Glutamatergic neuron (in vitro differentiated cells): ENCODE measurements at regions not wholly inside any gene's neighbourhood (a gene's known extent, or its start where the extent isn't known, plus 50 kb on each side); places are given as distances from the start of the nearest gene placed in this dataset.

Experiments
- DNase-seq: peaks from one replicate; pipeline ENCODE4 v3.0.0; 2022
- H3K27ac Mint-ChIP-seq: one replicate; pipeline ENCODE4 v1.8.0; 2020; ENCODE audit warnings: mild to moderate bottlenecking, mixed read lengths, inconsistent platforms; ENCODE audit not compliant: unreplicated experiment
- H3K27me3 Mint-ChIP-seq: one replicate; pipeline ENCODE4 v1.8.0; 2020; ENCODE audit warnings: mild to moderate bottlenecking, moderate library complexity, mixed read lengths, inconsistent platforms; ENCODE audit not compliant: unreplicated experiment
- H3K36me3 Mint-ChIP-seq: one replicate; pipeline ENCODE4 v1.8.0; 2020; ENCODE audit warnings: mild to moderate bottlenecking, mixed read lengths, inconsistent platforms; ENCODE audit not compliant: unreplicated experiment
- H3K4me1 Mint-ChIP-seq: one replicate; pipeline ENCODE4 v1.8.0; 2020; ENCODE audit warnings: mild to moderate bottlenecking, low read depth, mixed read lengths, inconsistent platforms; ENCODE audit not compliant: unreplicated experiment
- H3K4me3 Mint-ChIP-seq: one replicate; pipeline ENCODE4 v1.8.0; 2020; ENCODE audit warnings: mild to moderate bottlenecking, mixed read lengths, inconsistent platforms; ENCODE audit not compliant: unreplicated experiment
- H3K9me3 Mint-ChIP-seq: one replicate; pipeline ENCODE4 v1.8.0; 2020; ENCODE audit warnings: mild to moderate bottlenecking, moderate library complexity, mixed read lengths, inconsistent platforms; ENCODE audit not compliant: unreplicated experiment
- TF ChIP-seq, protein P1 (sequence below): fragments of 200-600 bp; sonication (generic); IDR thresholded peaks from one replicate; pipeline ENCODE4 v1.5.0; 2021; ENCODE audit not compliant: partially characterized antibody, unreplicated experiment

DNA sequence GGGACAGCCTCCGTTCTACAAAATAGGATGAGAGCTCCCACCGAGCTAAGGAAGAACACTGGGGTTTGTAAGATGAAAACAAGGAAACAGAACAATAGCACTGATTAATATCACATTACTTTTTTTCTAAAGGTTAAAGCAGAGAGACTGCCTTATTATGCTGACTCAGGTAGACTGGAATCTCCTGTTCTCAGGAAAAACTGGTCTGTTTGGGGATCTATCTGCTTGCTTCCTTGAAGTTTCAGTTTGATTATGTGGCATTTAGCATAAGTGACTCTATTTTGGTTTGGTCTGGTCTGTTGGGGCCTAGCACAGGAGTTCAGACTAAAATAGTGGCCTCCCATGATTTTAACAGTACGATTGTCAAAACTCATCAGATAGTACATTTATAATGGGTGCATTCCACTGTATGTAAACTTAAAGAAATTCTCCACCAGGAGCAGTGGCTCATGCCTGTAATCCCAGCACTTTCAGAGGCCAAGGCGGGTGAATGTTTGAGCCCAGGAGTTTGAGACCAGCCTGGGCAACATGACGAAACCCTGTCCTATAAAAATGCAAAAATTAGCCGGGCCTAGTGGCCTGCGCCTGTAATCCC, 64.1 kb upstream of the NDUFV2 start:
- no peak for DNase-seq
- Mint-ChIP-seq H3K9me3 (no peaks in the 10 kb centered on the region), H3K4me3 (no peak overlapping the region), H3K27me3 (no peaks in the 10 kb centered on the region), H3K36me3 (no peaks in the 10 kb centered on the region), H3K4me1 (no peaks in the 10 kb centered on the region), H3K27ac (no peak overlapping the region)
- TF ChIP-seq, protein P1, sequence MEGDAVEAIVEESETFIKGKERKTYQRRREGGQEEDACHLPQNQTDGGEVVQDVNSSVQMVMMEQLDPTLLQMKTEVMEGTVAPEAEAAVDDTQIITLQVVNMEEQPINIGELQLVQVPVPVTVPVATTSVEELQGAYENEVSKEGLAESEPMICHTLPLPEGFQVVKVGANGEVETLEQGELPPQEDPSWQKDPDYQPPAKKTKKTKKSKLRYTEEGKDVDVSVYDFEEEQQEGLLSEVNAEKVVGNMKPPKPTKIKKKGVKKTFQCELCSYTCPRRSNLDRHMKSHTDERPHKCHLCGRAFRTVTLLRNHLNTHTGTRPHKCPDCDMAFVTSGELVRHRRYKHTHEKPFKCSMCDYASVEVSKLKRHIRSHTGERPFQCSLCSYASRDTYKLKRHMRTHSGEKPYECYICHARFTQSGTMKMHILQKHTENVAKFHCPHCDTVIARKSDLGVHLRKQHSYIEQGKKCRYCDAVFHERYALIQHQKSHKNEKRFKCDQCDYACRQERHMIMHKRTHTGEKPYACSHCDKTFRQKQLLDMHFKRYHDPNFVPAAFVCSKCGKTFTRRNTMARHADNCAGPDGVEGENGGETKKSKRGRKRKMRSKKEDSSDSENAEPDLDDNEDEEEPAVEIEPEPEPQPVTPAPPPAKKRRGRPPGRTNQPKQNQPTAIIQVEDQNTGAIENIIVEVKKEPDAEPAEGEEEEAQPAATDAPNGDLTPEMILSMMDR, result no peak

DNA sequence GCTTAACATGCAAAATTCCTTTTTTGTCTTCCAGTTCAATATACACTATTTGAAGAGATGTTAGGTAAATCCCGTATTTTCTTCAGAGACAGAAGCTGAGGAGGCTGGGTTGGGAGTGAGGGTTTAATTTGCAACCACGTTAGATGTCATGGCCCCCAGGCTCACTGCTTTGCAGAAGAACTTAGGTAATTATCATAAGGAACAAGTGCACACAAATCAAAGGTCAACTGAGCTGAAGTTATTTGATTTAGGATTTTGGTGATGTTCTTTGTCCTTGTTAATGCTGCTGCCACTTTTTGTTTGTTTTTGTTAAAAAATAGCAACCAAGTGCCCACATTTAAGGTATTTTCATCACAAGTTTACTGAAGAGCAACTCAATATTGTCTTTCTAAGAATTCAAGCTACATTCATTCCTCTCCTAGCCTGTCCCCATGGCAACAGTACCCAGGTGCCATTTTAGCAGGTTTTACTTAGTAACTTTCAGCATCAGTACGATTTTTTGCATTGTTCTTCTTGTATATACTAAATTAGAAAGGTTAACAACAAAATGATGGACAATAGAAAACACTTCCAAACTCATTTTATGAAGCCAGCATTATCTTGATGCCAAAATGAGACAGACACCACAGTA, 62.9 kb upstream of the NDUFV2 start:
- no peak for DNase-seq
- no peak overlapping the region for H3K27ac Mint-ChIP-seq
- no peaks in the 10 kb centered on the region for H3K9me3 Mint-ChIP-seq
- H3K36me3 Mint-ChIP-seq, result no peaks in the 10 kb centered on the region
- H3K4me1 Mint-ChIP-seq, result no peaks in the 10 kb centered on the region
- no peaks in the 10 kb centered on the region for H3K27me3 Mint-ChIP-seq
- TF ChIP-seq, protein P1, result no peak
- no peak overlapping the region for H3K4me3 Mint-ChIP-seq

DNA sequence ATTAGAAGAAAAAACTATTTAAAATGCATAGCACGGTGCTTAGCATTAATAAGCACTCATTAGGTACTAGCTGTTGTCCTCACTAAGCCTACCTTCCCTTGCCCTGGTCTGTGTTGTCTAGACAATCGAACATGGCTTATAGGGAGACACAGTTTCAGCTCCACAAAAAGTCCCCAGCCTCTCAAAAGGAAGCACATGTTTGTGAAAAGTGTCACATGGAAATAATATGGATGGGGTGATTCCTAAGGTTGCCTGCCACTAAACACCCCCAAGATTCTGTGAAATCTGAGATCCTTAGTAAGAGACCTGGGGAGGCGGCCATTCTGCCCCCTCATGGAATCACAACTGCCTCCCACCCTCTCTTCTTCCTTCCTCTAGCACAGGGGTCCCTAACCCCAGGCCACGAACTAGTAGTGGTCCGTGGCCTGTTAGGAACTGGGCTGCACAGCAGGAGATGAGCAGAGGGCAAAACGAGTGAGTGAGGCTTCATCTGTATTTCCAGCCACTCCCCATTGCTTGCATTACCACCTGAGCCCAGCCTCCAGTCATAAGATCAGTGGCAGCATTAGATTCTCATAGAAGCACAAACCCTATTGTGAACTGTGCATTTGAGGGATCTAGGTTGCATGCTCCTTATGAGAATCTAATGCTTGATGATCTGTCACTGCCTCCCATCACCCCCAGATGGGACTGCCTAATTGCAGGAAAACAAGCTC, 59.6 kb upstream of the NDUFV2 start:
- TF ChIP-seq, protein P1, result no peak
- no peak overlapping the region for H3K4me3 Mint-ChIP-seq
- H3K27me3 Mint-ChIP-seq, result peaks cover 3% of the 10 kb centered on the region
- H3K36me3 Mint-ChIP-seq, result peaks cover 3% of the 10 kb centered on the region
- no peak overlapping the region for H3K27ac Mint-ChIP-seq
- H3K4me1 Mint-ChIP-seq, result no peaks in the 10 kb centered on the region
- no peaks in the 10 kb centered on the region for H3K9me3 Mint-ChIP-seq
- DNase-seq, result no peak

DNA sequence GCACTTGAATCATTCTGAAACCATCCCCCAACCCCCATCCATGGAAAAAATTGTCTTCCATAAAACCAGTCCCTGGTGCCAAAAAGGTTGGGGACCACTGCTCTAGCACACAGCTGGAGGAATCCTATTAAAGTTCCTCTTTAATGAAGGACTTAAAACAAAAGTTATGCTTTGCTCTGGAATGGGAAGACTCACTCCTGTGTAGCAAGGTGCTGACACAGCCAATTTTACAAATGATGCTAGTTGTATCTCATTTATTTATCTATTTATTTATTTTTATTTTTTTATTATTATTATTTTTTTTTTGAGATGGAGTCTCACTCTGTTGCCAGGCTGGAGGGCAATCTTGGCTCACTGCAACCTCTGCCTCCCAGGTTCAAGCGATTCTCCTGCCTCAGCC, 58.9 kb upstream of the NDUFV2 start:
- Mint-ChIP-seq H3K4me3 (no peak overlapping the region), H3K27ac (no peak overlapping the region), H3K4me1 (no peaks in the 10 kb centered on the region), H3K27me3 (peaks cover 3% of the 10 kb centered on the region), H3K36me3 (peaks cover 5% of the 10 kb centered on the region), H3K9me3 (no peaks in the 10 kb centered on the region)
- TF ChIP-seq, protein P1, result no peak
- no peak for DNase-seq

DNA sequence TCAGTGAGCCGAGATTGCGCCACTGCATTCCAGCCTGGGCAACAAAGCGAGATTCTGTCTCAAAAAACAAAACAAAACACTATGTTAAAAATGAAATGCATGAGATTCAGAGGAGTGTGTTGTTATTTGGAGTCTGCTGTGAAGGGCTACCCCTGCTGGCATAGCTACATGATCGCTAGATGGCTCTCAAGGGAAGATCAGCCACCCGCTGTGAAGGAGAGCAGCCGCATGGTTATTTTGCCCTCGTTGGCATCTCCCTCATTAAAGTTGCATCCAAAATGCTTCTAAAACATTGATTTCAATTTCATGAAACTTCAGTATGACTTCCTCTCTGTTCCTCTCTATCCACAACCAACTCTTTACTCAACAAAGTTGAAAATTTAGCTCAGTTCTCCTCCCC, 54.8 kb upstream of the NDUFV2 start:
- peaks cover 5% of the 10 kb centered on the region for H3K27me3 Mint-ChIP-seq
- TF ChIP-seq, protein P1, result no peak
- DNase-seq, result no peak
- H3K4me3 Mint-ChIP-seq, result no peak overlapping the region
- no peak overlapping the region for H3K27ac Mint-ChIP-seq
- no peaks in the 10 kb centered on the region for H3K4me1 Mint-ChIP-seq
- peaks cover 14% of the 10 kb centered on the region for H3K36me3 Mint-ChIP-seq
- peaks cover 4% of the 10 kb centered on the region for H3K9me3 Mint-ChIP-seq
